IPS-15b (cell line): ENCODE measurements at regions not wholly inside any gene's neighbourhood (a gene's known extent, or its start where the extent isn't known, plus 50 kb on each side); places are given as distances from the start of the nearest gene placed in this dataset.

Experiments
- H3K27me3 ChIP-seq: one replicate; pipeline ENCODE4 v1.6.1; 2013; ENCODE audit warnings: low read length; ENCODE audit not compliant: control insufficient read depth, insufficient read depth
- H3K36me3 ChIP-seq: one replicate; pipeline ENCODE4 v1.6.1; 2013; ENCODE audit warnings: low read length; ENCODE audit not compliant: control insufficient read depth, insufficient read depth
- H3K4me1 ChIP-seq: one replicate; pipeline ENCODE4 v1.6.1; 2013; ENCODE audit warnings: mild to moderate bottlenecking, low read length; ENCODE audit not compliant: control insufficient read depth, insufficient read depth
- H3K4me3 ChIP-seq: one replicate; pipeline ENCODE4 v1.5.1; 2013; ENCODE audit warnings: low read depth, low read length
- H3K9ac ChIP-seq: one replicate; pipeline ENCODE4 v1.6.1; 2013; ENCODE audit warnings: low read depth, mild to moderate bottlenecking, low read length
- H3K9me3 ChIP-seq: one replicate; pipeline ENCODE4 v1.6.1; 2013; ENCODE audit warnings: mild to moderate bottlenecking, low read length; ENCODE audit not compliant: control insufficient read depth, insufficient read depth

- H3K4me3 ChIP-seq = no peak overlapping the region
- H3K9ac ChIP-seq = no peak overlapping the region
- no peaks in the 10 kb centered on the region for H3K27me3 ChIP-seq
- no peaks in the 10 kb centered on the region for H3K36me3 ChIP-seq
- no peaks in the 10 kb centered on the region for H3K4me1 ChIP-seq
- no peaks in the 10 kb centered on the region for H3K9me3 ChIP-seq
These were observed 63.8 kb upstream of the NRXN3 start for GRCh38 chr14:78106381-78106780.

DNA sequence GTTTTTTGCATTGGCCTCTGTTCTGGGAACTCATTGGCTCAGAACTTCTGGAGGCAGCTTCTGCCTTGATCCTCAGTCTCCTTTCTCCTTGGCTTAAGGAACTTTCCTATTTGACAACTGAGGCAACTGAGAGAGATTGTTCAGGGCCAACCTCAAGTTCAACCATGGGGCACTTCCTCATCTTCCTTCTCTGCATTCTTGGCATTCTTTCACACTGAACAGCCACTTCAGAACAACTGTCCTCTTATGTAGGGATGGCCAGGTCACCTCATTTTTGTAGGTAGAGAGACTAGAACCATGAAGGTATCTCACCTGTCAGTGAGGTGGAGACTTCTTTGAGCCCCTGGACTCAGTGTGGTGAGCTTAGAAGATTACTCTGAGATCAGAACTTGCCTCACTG is 63.0 kb upstream of the NRXN3 start:
- Histone ChIP-seq H3K9ac (no peak overlapping the region), H3K27me3 (no peaks in the 10 kb centered on the region), H3K4me3 (no peak overlapping the region), H3K9me3 (no peaks in the 10 kb centered on the region), H3K4me1 (no peaks in the 10 kb centered on the region), H3K36me3 (no peaks in the 10 kb centered on the region)

DNA sequence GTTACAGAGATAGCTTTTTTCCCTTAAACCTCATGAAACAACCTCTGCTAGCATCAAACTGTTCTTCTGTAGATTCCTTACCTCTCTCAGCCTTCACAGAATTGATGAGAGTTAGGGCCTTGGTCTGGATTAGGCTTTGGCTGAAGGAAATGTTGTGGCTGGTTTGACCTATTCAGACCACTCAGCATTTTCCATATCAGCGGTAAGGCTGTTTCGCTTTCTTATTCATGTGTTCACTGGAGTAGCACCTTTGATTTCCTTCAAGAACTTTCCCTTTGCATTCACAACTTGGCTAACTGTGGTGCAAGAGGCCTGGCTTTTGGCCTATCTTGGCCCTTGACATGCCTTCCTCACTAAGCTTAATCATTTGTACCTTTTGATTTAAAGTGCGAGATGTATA is 50.7 kb upstream of the NRXN3 start:
- H3K9ac ChIP-seq = no peak overlapping the region
- H3K4me1 ChIP-seq = peaks cover 2% of the 10 kb centered on the region
- H3K4me3 ChIP-seq = no peak overlapping the region
- H3K36me3 ChIP-seq = no peaks in the 10 kb centered on the region
- H3K9me3 ChIP-seq = peaks cover 3% of the 10 kb centered on the region
- H3K27me3 ChIP-seq = no peaks in the 10 kb centered on the region
